Liver (tissue), 8 donors: ENCODE measurements at regions not wholly inside any gene's neighbourhood (a gene's known extent, or its start where the extent isn't known, plus 50 kb on each side); places are given as distances from the start of the nearest gene placed in this dataset.

Experiments
- DNase-seq: peaks from one replicate; pipeline ENCODE4 v3.0.0-alpha.2; 2017; ENCODE audit warnings: low spot score
- H3K27ac ChIP-seq, 2 donors: one replicate each; pipeline ENCODE4 v1.7.0; 2013; ENCODE audit warnings: inconsistent platforms in 2 of 2, low read length in 2 of 2, control low read depth in 1 of 2, low read depth in 1 of 2, mild to moderate bottlenecking in 1 of 2
- H3K27me3 ChIP-seq, 4 donors: one replicate each; pipeline versions ENCODE4 v1.6.1 to v1.7.0; 2013; ENCODE audit warnings: low read length in 3 of 4, inconsistent platforms in 1 of 4, mild to moderate bottlenecking in 1 of 4, moderate library complexity in 1 of 4; ENCODE audit not compliant: control insufficient read depth in 4 of 4, insufficient read depth in 4 of 4
- H3K36me3 ChIP-seq, 4 donors: one replicate each; pipeline versions ENCODE4 v1.6.1 to v1.7.0; 2013; ENCODE audit warnings: low read length in 3 of 4, mild to moderate bottlenecking in 3 of 4, low read depth in 1 of 4, moderate library complexity in 1 of 4; ENCODE audit not compliant: control insufficient read depth in 4 of 4, insufficient read depth in 3 of 4
- H3K4me1 ChIP-seq, 4 donors: one replicate each; pipeline versions ENCODE4 v1.6.1 to v1.7.0; 2013; ENCODE audit warnings: low read length in 3 of 4, mild to moderate bottlenecking in 3 of 4, moderate library complexity in 1 of 4; ENCODE audit not compliant: control insufficient read depth in 4 of 4, insufficient read depth in 4 of 4
- H3K4me3 ChIP-seq, 3 donors: one replicate each; pipeline versions ENCODE4 v1.6.1 to v1.7.0; 2013; ENCODE audit warnings: low read length in 3 of 3, control low read depth in 1 of 3, low read depth in 1 of 3, mild to moderate bottlenecking in 1 of 3
- H3K9ac ChIP-seq, 2 donors: one replicate each; pipeline ENCODE4 v1.7.0; 2013; ENCODE audit warnings: low read length in 2 of 2, mild to moderate bottlenecking in 2 of 2, moderate library complexity in 2 of 2, control low read depth in 1 of 2, low read depth in 1 of 2
- H3K9me3 ChIP-seq, 4 donors: one replicate each; pipeline versions ENCODE4 v1.6.1 to v1.7.0; 2013; ENCODE audit warnings: low read length in 3 of 4; ENCODE audit not compliant: control insufficient read depth in 4 of 4
- EGR1 ChIP-seq, 2 donors: IDR thresholded peaks; 2 replicates each; pipeline ENCODE4 v1.6.1; 2016 to 2018; ENCODE audit warnings: antibody characterized with exemption in 2 of 2, low read depth in 2 of 2
- FOXA1 ChIP-seq: IDR thresholded peaks from 2 replicates; pipeline ENCODE4 v1.6.1; 2016; ENCODE audit warnings: antibody characterized with exemption
- FOXA2 ChIP-seq: IDR thresholded peaks from 2 replicates; pipeline ENCODE4 v1.6.1; 2016; ENCODE audit warnings: antibody characterized with exemption
- GABPA ChIP-seq, 2 donors: IDR thresholded peaks in 1 of 2; conservative IDR thresholded peaks in 1 of 2; 2 replicates each; pipeline ENCODE4 v1.6.1; 2016; ENCODE audit warnings: antibody characterized with exemption in 2 of 2, mild to moderate bottlenecking in 1 of 2, moderate library complexity in 1 of 2
- HNF4A ChIP-seq, 2 donors: conservative IDR thresholded peaks; 2 replicates each; pipeline ENCODE4 v1.6.1; 2016; ENCODE audit warnings: antibody characterized with exemption in 2 of 2, mild to moderate bottlenecking in 2 of 2
- HNF4G ChIP-seq: IDR thresholded peaks from 2 replicates; pipeline ENCODE4 v1.6.1; 2016; ENCODE audit warnings: antibody characterized with exemption
- JUND ChIP-seq, 2 donors: IDR thresholded peaks; 2 replicates each; pipeline ENCODE4 v1.6.1; 2016; ENCODE audit warnings: antibody characterized with exemption in 2 of 2
- MAX ChIP-seq: IDR thresholded peaks from 2 replicates; pipeline ENCODE4 v1.6.1; 2016; ENCODE audit warnings: antibody characterized with exemption
- NR2F2 ChIP-seq: IDR thresholded peaks from 2 replicates; pipeline ENCODE4 v1.6.1; 2016; ENCODE audit warnings: antibody characterized with exemption
- RAD21 ChIP-seq, 2 donors: IDR thresholded peaks; 2 replicates each; pipeline ENCODE4 v1.6.1; 2016; ENCODE audit warnings: antibody characterized with exemption in 2 of 2, mild to moderate bottlenecking in 2 of 2
- REST ChIP-seq: IDR thresholded peaks from 2 replicates; pipeline ENCODE4 v1.6.1; 2016; ENCODE audit warnings: antibody characterized with exemption, mild to moderate bottlenecking
- RXRA ChIP-seq, 2 donors: IDR thresholded peaks; 2 replicates each; pipeline ENCODE4 v1.6.1; 2017 to 2018; ENCODE audit warnings: antibody characterized with exemption in 2 of 2, mild to moderate bottlenecking in 1 of 2
- SP1 ChIP-seq: IDR thresholded peaks from 2 replicates; pipeline ENCODE4 v1.6.1; 2018; ENCODE audit warnings: antibody characterized with exemption, mild to moderate bottlenecking
- TAF1 ChIP-seq: conservative IDR thresholded peaks from 2 replicates; pipeline ENCODE4 v1.6.1; 2016; ENCODE audit warnings: antibody characterized with exemption, mild to moderate bottlenecking
- YY1 ChIP-seq: IDR thresholded peaks from 2 replicates; pipeline ENCODE4 v1.6.1; 2016; ENCODE audit warnings: antibody characterized with exemption, mild to moderate bottlenecking
- WGBS: extraction: QIAGEN DNeasy Blood & Tissue Kit; methylation state at CpG from one replicate; pipeline ENCODE4 v1.1.7; 2013; 5-methylcytosine and 5-hydroxymethylcytosine counted together
- TF ChIP-seq, protein P1 (sequence below): IDR thresholded peaks from 2 replicates; pipeline ENCODE4 v1.6.1; 2016; ENCODE audit warnings: antibody characterized with exemption
- TF ChIP-seq, protein P2 (sequence below): fragments of 150-350 bp; IDR thresholded peaks from 2 replicates; pipeline ENCODE4 v1.5.1; 2017; ENCODE audit warnings: improper control_type of control experiment, low read depth, low read length; ENCODE audit not compliant: missing input control
- TF ChIP-seq, protein P3 (sequence below): IDR thresholded peaks from 2 replicates; pipeline ENCODE4 v1.6.1; 2016; ENCODE audit warnings: antibody characterized with exemption
- donor health status: healthy.
- donor health status: healthy.
- donor health status: healthy.
- donor health status: healthy.
- donor health status: healthy.

GRCh38 chr1:48048980-48049379 lies 51.8 kb upstream of the TRABD2B start:
- no peak for DNase-seq
- H3K4me3 ChIP-seq: no peak overlapping the region
- H3K9me3 ChIP-seq: no peaks in the 10 kb centered on the region
- no peaks in the 10 kb centered on the region for H3K4me1 ChIP-seq
- H3K9ac ChIP-seq: no peak overlapping the region
- H3K36me3 ChIP-seq: no peaks in the 10 kb centered on the region
- H3K27me3 ChIP-seq: no peaks in the 10 kb centered on the region
- H3K27ac ChIP-seq: no peak overlapping the region
- WGBS: 67% methylated on average over 7 of the region's 7 CpGs
- TF ChIP-seq GABPA (IDR thresholded peaks at IDR 0.05 in 1 of 2, conservative IDR thresholded peaks at IDR 0.05 in 1 of 2) (no peak), FOXA2 (no peak), MAX (no peak), RXRA (IDR thresholded peaks at IDR 0.05) (no peak), NR2F2 (no peak), TAF1 (no peak), REST (no peak), EGR1 (IDR thresholded peaks at IDR 0.05; ENCODE audit: low read depth in 2 of 2) (no peak), YY1 (no peak), HNF4A (conservative IDR thresholded peaks at IDR 0.05) (no peak), JUND (IDR thresholded peaks at IDR 0.05) (no peak), HNF4G (no peak), SP1 (no peak), FOXA1 (no peak), RAD21 (IDR thresholded peaks at IDR 0.05) (no peak)
- TF ChIP-seq, protein P1, sequence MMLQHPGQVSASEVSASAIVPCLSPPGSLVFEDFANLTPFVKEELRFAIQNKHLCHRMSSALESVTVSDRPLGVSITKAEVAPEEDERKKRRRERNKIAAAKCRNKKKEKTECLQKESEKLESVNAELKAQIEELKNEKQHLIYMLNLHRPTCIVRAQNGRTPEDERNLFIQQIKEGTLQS: no peak
- TF ChIP-seq, protein P2, sequence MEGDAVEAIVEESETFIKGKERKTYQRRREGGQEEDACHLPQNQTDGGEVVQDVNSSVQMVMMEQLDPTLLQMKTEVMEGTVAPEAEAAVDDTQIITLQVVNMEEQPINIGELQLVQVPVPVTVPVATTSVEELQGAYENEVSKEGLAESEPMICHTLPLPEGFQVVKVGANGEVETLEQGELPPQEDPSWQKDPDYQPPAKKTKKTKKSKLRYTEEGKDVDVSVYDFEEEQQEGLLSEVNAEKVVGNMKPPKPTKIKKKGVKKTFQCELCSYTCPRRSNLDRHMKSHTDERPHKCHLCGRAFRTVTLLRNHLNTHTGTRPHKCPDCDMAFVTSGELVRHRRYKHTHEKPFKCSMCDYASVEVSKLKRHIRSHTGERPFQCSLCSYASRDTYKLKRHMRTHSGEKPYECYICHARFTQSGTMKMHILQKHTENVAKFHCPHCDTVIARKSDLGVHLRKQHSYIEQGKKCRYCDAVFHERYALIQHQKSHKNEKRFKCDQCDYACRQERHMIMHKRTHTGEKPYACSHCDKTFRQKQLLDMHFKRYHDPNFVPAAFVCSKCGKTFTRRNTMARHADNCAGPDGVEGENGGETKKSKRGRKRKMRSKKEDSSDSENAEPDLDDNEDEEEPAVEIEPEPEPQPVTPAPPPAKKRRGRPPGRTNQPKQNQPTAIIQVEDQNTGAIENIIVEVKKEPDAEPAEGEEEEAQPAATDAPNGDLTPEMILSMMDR: no peak
- TF ChIP-seq, protein P3, sequence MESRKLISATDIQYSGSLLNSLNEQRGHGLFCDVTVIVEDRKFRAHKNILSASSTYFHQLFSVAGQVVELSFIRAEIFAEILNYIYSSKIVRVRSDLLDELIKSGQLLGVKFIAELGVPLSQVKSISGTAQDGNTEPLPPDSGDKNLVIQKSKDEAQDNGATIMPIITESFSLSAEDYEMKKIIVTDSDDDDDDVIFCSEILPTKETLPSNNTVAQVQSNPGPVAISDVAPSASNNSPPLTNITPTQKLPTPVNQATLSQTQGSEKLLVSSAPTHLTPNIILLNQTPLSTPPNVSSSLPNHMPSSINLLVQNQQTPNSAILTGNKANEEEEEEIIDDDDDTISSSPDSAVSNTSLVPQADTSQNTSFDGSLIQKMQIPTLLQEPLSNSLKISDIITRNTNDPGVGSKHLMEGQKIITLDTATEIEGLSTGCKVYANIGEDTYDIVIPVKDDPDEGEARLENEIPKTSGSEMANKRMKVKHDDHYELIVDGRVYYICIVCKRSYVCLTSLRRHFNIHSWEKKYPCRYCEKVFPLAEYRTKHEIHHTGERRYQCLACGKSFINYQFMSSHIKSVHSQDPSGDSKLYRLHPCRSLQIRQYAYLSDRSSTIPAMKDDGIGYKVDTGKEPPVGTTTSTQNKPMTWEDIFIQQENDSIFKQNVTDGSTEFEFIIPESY: no peak
